ENCODE measurements at regions not wholly inside any gene's neighbourhood (a gene's known extent, or its start where the extent isn't known, plus 50 kb on each side); places are given as distances from the start of the nearest gene placed in this dataset.

DNA sequence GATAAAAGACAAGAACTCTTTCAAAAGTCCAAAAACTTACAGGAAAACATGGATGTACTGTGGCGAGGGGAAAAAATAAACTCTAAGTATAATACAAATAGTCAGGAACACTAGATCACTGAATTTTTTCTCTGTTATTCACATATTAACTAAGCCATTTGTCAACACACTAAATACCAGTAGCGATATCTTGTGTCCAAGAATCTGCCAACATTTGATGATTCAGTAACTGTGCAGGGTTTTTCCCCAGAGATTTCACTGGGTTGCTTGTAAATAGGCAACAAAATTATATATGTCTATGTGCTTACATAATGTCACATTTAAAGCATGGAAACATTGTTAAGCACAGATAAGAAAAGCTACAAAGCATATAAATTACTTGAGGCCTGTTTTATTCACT is 205.9 kb downstream of the KIF21A start:
- TF ChIP-seq, protein P1, sequence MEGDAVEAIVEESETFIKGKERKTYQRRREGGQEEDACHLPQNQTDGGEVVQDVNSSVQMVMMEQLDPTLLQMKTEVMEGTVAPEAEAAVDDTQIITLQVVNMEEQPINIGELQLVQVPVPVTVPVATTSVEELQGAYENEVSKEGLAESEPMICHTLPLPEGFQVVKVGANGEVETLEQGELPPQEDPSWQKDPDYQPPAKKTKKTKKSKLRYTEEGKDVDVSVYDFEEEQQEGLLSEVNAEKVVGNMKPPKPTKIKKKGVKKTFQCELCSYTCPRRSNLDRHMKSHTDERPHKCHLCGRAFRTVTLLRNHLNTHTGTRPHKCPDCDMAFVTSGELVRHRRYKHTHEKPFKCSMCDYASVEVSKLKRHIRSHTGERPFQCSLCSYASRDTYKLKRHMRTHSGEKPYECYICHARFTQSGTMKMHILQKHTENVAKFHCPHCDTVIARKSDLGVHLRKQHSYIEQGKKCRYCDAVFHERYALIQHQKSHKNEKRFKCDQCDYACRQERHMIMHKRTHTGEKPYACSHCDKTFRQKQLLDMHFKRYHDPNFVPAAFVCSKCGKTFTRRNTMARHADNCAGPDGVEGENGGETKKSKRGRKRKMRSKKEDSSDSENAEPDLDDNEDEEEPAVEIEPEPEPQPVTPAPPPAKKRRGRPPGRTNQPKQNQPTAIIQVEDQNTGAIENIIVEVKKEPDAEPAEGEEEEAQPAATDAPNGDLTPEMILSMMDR (IDR thresholded peaks at IDR 0.05) = no peak
- no peak for TF ChIP-seq POLR2A (IDR thresholded peaks at IDR 0.05)
